ENCODE measurements at regions not wholly inside any gene's neighbourhood (a gene's known extent, or its start where the extent isn't known, plus 50 kb on each side); places are given as distances from the start of the nearest gene placed in this dataset.
"Not testable (repeated sequence)": the region's sequence is repeated elsewhere in the genome, so short reads cannot be mapped to it uniquely, and the experiment has no call there.

- DNase-seq = no peak
These were observed 72.1 kb downstream of the TMEM212 start for GRCh38 chr3:171915275-171915674.

DNA sequence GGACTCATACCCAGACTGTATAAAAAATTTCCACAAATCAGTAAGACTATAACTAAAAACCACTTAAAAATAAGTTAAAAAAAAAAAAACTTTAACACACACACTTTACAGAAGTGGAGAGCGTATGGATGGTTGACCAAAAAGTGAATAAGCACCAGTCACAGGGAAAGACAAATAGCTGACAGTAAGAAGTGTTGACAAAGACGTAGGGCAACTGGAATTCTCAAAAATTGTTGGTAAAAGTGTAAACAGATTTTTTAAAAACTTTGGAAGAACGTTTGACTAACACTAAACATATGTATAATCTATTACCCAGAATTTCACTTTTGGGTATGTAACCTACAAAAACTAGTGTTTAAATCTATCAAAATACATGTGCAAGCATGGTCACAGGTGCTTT is 73.7 kb downstream of the TMEM212 start:
- no peak for DNase-seq

DNA sequence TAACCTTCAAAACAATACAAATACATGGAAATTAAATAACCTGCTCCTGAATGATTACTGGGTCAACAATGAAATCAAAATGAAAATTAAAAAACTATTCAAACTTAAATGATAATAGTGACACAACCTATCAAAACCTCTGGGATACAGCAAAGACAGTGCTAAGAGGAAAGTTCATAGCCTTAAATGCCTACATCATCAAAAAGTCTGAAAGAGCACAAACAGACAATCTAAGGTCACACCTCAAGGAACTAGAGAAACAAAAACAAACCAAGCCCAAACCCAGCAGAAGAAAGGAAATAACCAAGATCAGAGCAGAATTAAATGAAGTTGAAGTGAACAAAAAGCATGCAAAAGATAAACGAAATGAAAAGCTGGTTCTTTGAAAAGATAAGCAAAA is 79.5 kb downstream of the TMEM212 start:
- DNase-seq = not testable (repeated sequence)

- not testable (repeated sequence) for DNase-seq
These were observed 80.5 kb downstream of the TMEM212 start for GRCh38 chr3:171923668-171924067.

GRCh38 chr3:171924864-171925263 is 81.7 kb downstream of the TMEM212 start:
- DNase-seq = not testable (repeated sequence)

- DNase-seq = no peak
These were observed 89.0 kb downstream of the TMEM212 start for GRCh38 chr3:171932153-171932611.

- DNase-seq = no peak
These were observed 90.3 kb downstream of the TMEM212 start for GRCh38 chr3:171933441-171933840.

DNA sequence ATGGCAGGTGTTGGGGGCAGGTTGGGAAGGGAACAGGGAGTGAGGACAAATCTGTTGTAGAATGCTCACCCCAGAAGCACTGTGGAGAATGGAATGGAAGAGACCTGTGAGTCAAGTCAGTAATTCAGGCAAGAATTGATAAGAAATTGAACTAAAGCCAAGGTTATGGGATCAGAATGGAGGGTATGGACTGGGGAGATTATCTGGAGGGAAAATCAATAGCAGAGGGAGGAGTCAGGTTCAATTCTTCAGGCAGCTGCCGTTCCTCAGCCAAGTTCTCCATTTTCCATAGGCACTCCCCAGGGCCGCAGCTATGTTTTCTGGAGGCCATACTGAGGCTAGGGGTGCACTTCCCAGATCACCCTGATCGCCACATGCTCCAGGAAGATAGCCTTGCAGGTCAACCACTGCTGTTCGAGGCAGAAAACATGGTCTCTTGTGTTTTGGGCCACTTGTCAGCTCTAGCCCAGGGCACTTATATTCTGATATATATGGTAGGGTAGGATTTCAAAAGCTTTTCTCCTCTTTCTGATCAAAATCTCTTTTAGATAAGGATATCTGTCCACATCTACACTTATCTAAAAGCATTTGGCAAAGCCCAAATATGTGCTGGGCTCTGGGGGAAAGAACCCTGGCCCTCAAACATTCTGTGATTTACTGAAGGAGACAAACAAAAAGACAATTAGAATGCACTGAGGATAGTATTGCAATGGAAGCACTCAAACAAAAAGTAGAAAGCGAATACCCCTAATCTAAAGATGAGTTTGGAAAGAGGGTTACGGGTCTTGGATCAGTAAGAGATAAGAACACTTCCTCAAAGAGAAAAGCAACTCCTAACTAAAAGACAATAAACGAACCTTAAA is 92.3 kb downstream of the TMEM212 start:
- no peak for DNase-seq

GRCh38 chr3:171936191-171936841 is 93.2 kb downstream of the TMEM212 start:
- DNase-seq = no peak

GRCh38 chr3:171939578-171939977 is 96.4 kb downstream of the TMEM212 start:
- no peak for DNase-seq

GRCh38 chr3:171940151-171940649 is 97.1 kb downstream of the TMEM212 start:
- DNase-seq = no peak

GRCh38 chr3:171943262-171944117 is 95.9 kb upstream of the FNDC3B start:
- no peak for DNase-seq

GRCh38 chr3:171944118-171945016 is 95.0 kb upstream of the FNDC3B start:
- no peak for DNase-seq

DNA sequence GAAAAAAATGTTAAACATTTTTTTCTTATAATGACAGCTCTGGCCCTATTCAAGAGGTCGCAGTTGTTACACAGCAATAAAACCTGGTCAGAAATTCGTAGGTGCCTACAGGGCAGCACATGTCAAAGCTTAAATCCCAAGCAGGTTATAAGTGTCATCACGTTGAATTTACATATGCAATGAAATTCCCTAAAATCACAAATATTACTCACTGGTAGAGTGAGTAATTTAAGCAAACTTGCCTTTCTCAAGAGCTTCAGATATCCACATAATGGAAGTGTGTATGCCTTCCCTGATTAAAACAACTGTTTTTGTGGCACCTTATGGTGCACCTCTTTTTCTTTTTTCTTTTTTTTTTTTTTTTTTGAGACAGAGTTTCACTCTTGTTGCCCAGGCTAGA is 90.7 kb upstream of the FNDC3B start:
- DNase-seq = no peak

GRCh38 chr3:171949554-171949953 is 89.8 kb upstream of the FNDC3B start:
- no peak for DNase-seq

DNA sequence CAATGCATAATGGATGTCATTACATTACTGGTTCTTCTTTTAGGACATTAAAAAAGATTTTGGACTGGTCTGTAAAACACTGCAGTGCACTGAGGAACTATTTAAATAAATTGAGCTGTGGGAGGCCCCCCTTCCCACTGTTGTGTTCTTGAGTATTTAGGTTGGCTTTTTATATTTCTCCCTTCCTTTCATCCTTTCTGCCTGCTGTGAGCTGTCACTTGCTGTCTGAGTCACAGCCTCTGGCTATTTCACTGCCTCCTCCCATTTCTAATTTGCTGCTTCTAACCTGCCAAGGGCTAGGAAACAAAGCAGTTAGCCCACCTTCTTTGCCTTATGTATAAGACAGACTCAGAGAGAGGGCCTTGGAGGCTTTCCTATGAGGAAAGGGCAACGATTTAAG is 89.0 kb upstream of the FNDC3B start:
- no peak for DNase-seq

GRCh38 chr3:171951597-171951996 is 87.8 kb upstream of the FNDC3B start:
- DNase-seq = no peak

DNA sequence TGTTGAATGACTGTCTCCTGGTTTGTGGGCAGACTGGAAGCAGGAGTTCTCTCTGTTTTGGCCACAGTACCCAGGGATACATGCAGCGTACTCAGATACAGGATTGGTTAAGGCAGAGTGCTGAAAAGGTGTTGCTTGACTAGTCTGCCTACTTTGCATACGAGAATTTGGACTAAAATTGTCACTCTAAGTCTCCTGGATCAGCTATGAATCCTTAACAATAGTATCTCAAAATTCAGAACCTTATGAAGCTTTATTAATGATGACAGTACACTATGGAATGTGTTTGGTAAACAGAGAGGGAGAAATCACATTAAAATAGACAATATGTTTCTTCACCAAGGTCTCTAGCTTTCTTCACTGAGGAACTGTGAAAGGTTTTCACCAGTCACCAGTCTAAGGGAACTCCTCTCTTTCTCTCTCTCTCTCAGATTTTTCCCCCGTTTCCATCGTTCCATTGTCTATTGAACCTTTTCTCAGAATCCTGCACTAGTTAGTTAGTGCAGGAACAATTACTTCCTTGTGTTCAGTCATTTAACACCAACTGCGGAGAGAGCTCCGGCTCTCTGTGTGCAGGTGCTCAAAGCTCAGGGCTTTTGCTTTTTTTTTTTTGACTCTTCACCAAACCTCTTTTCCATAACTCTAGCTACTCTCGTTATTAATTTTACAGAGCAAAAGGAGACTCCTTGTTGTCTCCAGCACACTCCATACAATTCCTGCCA is 85.9 kb upstream of the FNDC3B start:
- no peak for DNase-seq

- DNase-seq = no peak
These were observed 84.5 kb upstream of the FNDC3B start for GRCh38 chr3:171954690-171955383.
